AG09319 (cell line): ENCODE measurements at regions not wholly inside any gene's neighbourhood (a gene's known extent, or its start where the extent isn't known, plus 50 kb on each side); places are given as distances from the start of the nearest gene placed in this dataset.
A peak's percentile ranks its signal among the peaks of the same experiment; 100 is the strongest.

ENCODE experiments used
- DNase-seq: peaks from one replicate; pipeline ENCODE4 v3.0.0-alpha.2; 2010; ENCODE audit warnings: low read depth; ENCODE audit errors: extremely low read depth
- TF ChIP-seq, protein P1 (sequence below): IDR thresholded peaks from 2 replicates; pipeline ENCODE4 v1.5.1; 2011; ENCODE audit warnings: low read depth, mild to moderate bottlenecking, inconsistent platforms, low read length, moderate library complexity

- DNase-seq, result peak; percentile 19
- TF ChIP-seq, protein P1, sequence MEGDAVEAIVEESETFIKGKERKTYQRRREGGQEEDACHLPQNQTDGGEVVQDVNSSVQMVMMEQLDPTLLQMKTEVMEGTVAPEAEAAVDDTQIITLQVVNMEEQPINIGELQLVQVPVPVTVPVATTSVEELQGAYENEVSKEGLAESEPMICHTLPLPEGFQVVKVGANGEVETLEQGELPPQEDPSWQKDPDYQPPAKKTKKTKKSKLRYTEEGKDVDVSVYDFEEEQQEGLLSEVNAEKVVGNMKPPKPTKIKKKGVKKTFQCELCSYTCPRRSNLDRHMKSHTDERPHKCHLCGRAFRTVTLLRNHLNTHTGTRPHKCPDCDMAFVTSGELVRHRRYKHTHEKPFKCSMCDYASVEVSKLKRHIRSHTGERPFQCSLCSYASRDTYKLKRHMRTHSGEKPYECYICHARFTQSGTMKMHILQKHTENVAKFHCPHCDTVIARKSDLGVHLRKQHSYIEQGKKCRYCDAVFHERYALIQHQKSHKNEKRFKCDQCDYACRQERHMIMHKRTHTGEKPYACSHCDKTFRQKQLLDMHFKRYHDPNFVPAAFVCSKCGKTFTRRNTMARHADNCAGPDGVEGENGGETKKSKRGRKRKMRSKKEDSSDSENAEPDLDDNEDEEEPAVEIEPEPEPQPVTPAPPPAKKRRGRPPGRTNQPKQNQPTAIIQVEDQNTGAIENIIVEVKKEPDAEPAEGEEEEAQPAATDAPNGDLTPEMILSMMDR, result no peak
These were observed 651.4 kb downstream of the IQCM start for GRCh38 chr4:149164282-149164681.

GRCh38 chr4:149161247-149161646, 654.4 kb downstream of the IQCM start:
- TF ChIP-seq, protein P1, result no peak

GRCh38 chr4:149160370-149160769, 655.3 kb downstream of the IQCM start:
- DNase-seq, result no peak
- TF ChIP-seq, protein P1, result no peak

More at GRCh38 chr4:149161247-149161646, 654.4 kb downstream of the IQCM start:
- DNase-seq, result no peak

DNA sequence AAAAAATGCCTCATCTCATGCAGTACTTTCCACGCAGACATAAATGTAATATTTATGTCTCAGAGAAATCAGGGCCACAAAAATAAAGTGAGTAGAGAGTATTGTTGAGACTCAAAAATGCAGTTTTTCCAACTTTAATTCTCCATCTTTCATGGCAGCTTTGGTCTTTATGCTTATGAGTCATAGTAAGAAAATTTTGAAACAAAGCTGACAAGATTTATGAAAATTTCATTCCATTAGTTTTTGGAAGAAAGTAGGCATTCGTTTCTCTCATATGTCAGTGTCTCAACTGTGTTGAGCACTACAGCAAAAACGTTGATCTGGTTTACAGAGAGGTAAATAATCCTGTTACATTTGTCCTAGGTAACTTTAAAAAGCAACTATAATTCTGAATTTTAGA, 656.8 kb downstream of the IQCM start:
- TF ChIP-seq, protein P1, result no peak
- no peak for DNase-seq

DNA sequence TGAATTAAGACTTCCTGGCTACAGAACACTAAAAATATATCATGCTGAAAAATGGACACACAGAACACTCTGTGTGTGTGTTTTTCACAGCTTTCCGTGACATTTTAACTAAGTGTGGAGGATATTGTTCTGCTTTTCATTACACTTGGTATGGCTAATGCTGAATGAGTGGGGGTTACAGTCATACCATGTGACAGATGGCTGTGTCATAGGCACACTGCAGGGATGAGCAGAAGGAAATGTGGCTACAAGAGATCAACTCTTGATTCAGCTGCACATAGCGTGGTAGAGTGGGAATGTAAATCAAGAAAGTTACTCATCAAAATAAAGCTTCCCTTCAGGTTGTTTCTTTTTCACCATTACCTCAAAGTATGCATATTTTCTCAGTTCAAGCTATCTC, 669.8 kb downstream of the IQCM start:
- TF ChIP-seq, protein P1, result no peak
- no peak for DNase-seq

DNA sequence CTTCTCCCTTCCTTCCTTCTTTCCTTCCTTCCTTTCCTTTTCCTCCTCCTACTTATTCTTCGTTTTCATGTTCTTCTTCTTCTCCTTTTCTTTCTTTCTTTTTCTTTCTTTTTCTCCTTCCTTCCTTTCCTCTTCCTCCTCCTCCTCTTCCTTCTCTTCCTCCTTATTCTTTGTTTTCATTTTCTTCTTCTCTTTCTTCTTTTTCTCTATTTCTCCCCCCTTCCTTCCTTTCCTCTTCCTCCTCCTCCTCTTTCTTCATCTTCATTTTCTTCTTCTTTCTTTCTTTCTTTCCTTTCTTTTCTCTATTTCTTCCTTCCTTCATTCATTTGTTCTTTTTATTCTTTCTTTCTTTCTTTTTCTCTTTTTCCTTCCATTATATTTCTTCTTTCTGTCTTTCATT, 671.6 kb downstream of the IQCM start:
- DNase-seq, result no peak
- TF ChIP-seq, protein P1, result no peak

GRCh38 chr4:149141391-149141790, 674.3 kb downstream of the IQCM start:
- DNase-seq, result no peak
- TF ChIP-seq, protein P1, result no peak
